Psoas muscle (tissue), 7 donors: ENCODE measurements at regions not wholly inside any gene's neighbourhood (a gene's known extent, or its start where the extent isn't known, plus 50 kb on each side); places are given as distances from the start of the nearest gene placed in this dataset.

Experiments used
- ATAC-seq, 4 donors: fragments of 200-7000 bp; cut with Tn5 transposase; one replicate each; pipeline ENCODE4 v1.9.1; 2020; ENCODE audit warnings: moderate library complexity in 3 of 4, mild to moderate bottlenecking in 2 of 4
- DNase-seq, 2 donors: peaks; one replicate each; pipeline ENCODE4 v3.0.0-alpha.2; 2020
- H3K27ac ChIP-seq: fragments of 200-600 bp; one replicate; pipeline ENCODE4 v1.8.0; 2022
- H3K27me3 ChIP-seq, 3 donors: fragments of 200-600 bp in 1 of 3; one replicate each; pipeline versions ENCODE4 v1.6.1 to v1.8.0; 2013 to 2022; ENCODE audit warnings: low read length in 2 of 3, mild to moderate bottlenecking in 2 of 3, moderate library complexity in 1 of 3; ENCODE audit not compliant: insufficient read depth in 3 of 3
- H3K36me3 ChIP-seq, 2 donors: fragments of 200-600 bp in 1 of 2; one replicate each; pipeline versions ENCODE4 v1.6.1 to v1.8.0; 2013 to 2022; ENCODE audit warnings: low read depth in 1 of 2, mild to moderate bottlenecking in 1 of 2, moderate library complexity in 1 of 2; ENCODE audit not compliant: insufficient read depth in 1 of 2
- H3K4me1 ChIP-seq: fragments of 200-600 bp; one replicate; pipeline ENCODE4 v1.8.0; 2022
- H3K4me3 ChIP-seq: fragments of 200-600 bp; one replicate; pipeline ENCODE4 v1.8.0; 2022; ENCODE audit warnings: mild to moderate bottlenecking
- H3K9me3 ChIP-seq: fragments of 200-600 bp; one replicate; pipeline ENCODE4 v1.8.0; 2022
- WGBS, 3 donors: extraction: QIAGEN DNeasy Blood & Tissue Kit; methylation state at CpG; one replicate each; pipeline versions ENCODE4 v1.1.6 to v1.1.7; 2013; 5-methylcytosine and 5-hydroxymethylcytosine counted together
- intact Hi-C, 2 donors: fragments of 100-400 bp; cut with DNase I; formaldehyde crosslinking; loops; one replicate each; pipeline versions ENCODE4 v1.11.0 to v1.14.2; 2022
- TF ChIP-seq, protein P1 (sequence below): fragments of 200-600 bp; IDR thresholded peaks from one replicate; pipeline ENCODE4 v1.8.0; 2022; ENCODE audit warnings: antibody characterized with exemption
- donor health status: healthy with polysubstance abuse.
- donor health status: DM: no; HTN: no; CAD: no; lungs with moderate emphysema.
- donor health status: Bipolar disorder and iron deficiency.
- donor health status: healthy.
- donor health status: DM: yes; HTN: yes; CAD: no.
- donor health status: DM: no; HTN: no; CAD: no.
- donor health status: DM: yes; HTN: yes; CAD: no.

GRCh38 chr6:21967056-21967974 lies 329.5 kb downstream of the PRL start:
- Histone ChIP-seq H3K36me3 (no peaks in the 10 kb centered on the region), H3K4me1 (no peaks in the 10 kb centered on the region), H3K27me3 (no peaks in the 10 kb centered on the region), H3K27ac (no peak overlapping the region), H3K9me3 (no peaks in the 10 kb centered on the region), H3K4me3 (no peak overlapping the region)
- intact Hi-C loops, result no loop called here
- DNase-seq (no peak), ATAC-seq (no peak)
- 70 to 77% (median 75%) methylated on average over 9 of the region's 9 CpGs for WGBS, 3 donors
- TF ChIP-seq, protein P1, sequence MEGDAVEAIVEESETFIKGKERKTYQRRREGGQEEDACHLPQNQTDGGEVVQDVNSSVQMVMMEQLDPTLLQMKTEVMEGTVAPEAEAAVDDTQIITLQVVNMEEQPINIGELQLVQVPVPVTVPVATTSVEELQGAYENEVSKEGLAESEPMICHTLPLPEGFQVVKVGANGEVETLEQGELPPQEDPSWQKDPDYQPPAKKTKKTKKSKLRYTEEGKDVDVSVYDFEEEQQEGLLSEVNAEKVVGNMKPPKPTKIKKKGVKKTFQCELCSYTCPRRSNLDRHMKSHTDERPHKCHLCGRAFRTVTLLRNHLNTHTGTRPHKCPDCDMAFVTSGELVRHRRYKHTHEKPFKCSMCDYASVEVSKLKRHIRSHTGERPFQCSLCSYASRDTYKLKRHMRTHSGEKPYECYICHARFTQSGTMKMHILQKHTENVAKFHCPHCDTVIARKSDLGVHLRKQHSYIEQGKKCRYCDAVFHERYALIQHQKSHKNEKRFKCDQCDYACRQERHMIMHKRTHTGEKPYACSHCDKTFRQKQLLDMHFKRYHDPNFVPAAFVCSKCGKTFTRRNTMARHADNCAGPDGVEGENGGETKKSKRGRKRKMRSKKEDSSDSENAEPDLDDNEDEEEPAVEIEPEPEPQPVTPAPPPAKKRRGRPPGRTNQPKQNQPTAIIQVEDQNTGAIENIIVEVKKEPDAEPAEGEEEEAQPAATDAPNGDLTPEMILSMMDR, result no peak

GRCh38 chr6:21968411-21968810 lies 328.4 kb downstream of the PRL start:
- no peaks in the 10 kb centered on the region for H3K4me1 ChIP-seq
- no peak overlapping the region for H3K27ac ChIP-seq
- intact Hi-C loops, result no loop called here
- WGBS, 3 donors, result 67 to 73% (median 71%) methylated on average over 2 of the region's 2 CpGs
- TF ChIP-seq, protein P1, result no peak
- ATAC-seq (no peak), DNase-seq (no peak)
- no peak overlapping the region for H3K4me3 ChIP-seq
- H3K36me3 ChIP-seq, result no peaks in the 10 kb centered on the region
- no peaks in the 10 kb centered on the region for H3K9me3 ChIP-seq
- H3K27me3 ChIP-seq, result no peaks in the 10 kb centered on the region

GRCh38 chr6:21969192-21969591 lies 327.6 kb downstream of the PRL start:
- no peaks in the 10 kb centered on the region for H3K9me3 ChIP-seq
- no peak for ATAC-seq
- 74 to 82% (median 81%) methylated on average over 4 of the region's 4 CpGs for WGBS, 3 donors

DNA sequence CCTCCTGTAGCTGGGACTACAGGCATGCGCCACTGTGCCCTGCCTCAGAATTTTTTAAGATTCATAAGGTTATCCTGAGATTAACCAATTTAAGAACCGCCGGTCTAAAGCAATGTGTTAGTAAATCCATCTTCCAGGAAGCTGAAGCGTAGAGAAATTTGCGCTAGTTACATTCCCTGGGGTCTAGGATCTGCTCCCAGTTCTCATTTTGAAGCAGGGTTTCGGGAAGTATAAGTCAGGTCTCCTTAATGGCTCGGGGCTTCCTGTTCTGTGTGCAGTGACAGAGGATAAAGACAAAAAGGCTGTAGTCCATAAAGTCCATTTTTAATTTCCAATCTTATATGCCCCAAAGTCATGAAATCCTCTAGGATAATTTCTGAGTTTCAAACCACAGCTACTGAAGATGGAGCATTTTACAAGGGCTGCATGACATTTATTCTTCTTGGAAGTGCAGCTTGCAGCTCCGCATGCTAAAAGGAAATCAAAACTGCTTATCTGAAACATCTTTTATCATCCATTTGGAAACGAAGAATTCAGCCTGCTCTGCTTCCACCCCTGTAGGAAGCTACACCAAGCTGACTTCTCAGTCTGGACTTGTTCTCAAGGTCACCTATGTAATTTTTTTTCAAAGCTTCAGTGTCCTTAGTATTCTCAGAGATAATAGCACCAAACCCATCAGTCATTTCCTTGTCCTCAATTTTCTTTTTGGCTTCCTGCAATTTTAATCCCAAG lies 326.1 kb downstream of the PRL start:
- ATAC-seq, result no peak
- TF ChIP-seq, protein P1, result no peak
- Histone ChIP-seq H3K4me1 (no peaks in the 10 kb centered on the region), H3K9me3 (no peaks in the 10 kb centered on the region), H3K4me3 (no peak overlapping the region), H3K27me3 (no peaks in the 10 kb centered on the region), H3K36me3 (no peaks in the 10 kb centered on the region), H3K27ac (no peak overlapping the region)
- intact Hi-C loops, result no loop called here
- DNase-seq, result no peak
- WGBS, 3 donors, result 51 to 54% (median 53%) methylated on average over 9 of the region's 9 CpGs

More at GRCh38 chr6:21969192-21969591, 327.6 kb downstream of the PRL start:
- no peak overlapping the region for H3K4me3 ChIP-seq
- intact Hi-C loops, result no loop called here
- DNase-seq, result no peak
- no peaks in the 10 kb centered on the region for H3K27me3 ChIP-seq
- TF ChIP-seq, protein P1, result no peak
- H3K4me1 ChIP-seq, result no peaks in the 10 kb centered on the region
- H3K36me3 ChIP-seq, result no peaks in the 10 kb centered on the region
- no peak overlapping the region for H3K27ac ChIP-seq
